HG03060 (cell line): ENCODE measurements at regions not wholly inside any gene's neighbourhood (a gene's known extent, or its start where the extent isn't known, plus 50 kb on each side); places are given as distances from the start of the nearest gene placed in this dataset.
"Not testable (repeated sequence)": the region's sequence is repeated elsewhere in the genome, so short reads cannot be mapped to it uniquely, and the experiment has no call there.

Experiments used
- ATAC-seq: cut with Tn5 transposase; IDR thresholded peaks from one replicate; pipeline ENCODE4 v1.9.1; 2021; ENCODE audit warnings: low read depth, moderate number of reproducible peaks; ENCODE audit not compliant: unreplicated experiment

GRCh38 chr12:87368259-87368658 is 660.9 kb downstream of the C12orf50 start:
- ATAC-seq = no peak

- ATAC-seq = no peak
These were observed 663.8 kb downstream of the C12orf50 start for GRCh38 chr12:87365423-87365822.

- ATAC-seq = no peak
These were observed 665.6 kb downstream of the C12orf50 start for GRCh38 chr12:87363497-87364084.

GRCh38 chr12:87349681-87350080 is 679.5 kb downstream of the C12orf50 start:
- ATAC-seq = no peak

GRCh38 chr12:87348071-87348470 is 681.1 kb downstream of the C12orf50 start:
- no peak for ATAC-seq

GRCh38 chr12:87344699-87345098 is 684.5 kb downstream of the C12orf50 start:
- ATAC-seq = no peak

- ATAC-seq = no peak
These were observed 690.5 kb downstream of the C12orf50 start for GRCh38 chr12:87338681-87339080.

GRCh38 chr12:87336814-87337336 is 692.3 kb downstream of the C12orf50 start:
- no peak for ATAC-seq

GRCh38 chr12:87332987-87333726 is 696.0 kb downstream of the C12orf50 start:
- ATAC-seq = no peak

GRCh38 chr12:87330071-87330555 is 699.1 kb downstream of the C12orf50 start:
- not testable (repeated sequence) for ATAC-seq

GRCh38 chr12:87329076-87329863 is 699.9 kb downstream of the C12orf50 start:
- ATAC-seq = no peak

GRCh38 chr12:87323369-87323768 is 705.8 kb downstream of the C12orf50 start:
- ATAC-seq = no peak

- ATAC-seq = no peak
These were observed 708.5 kb downstream of the C12orf50 start for GRCh38 chr12:87320724-87321123.

- ATAC-seq = no peak
These were observed 711.9 kb downstream of the C12orf50 start for GRCh38 chr12:87317302-87317701.

GRCh38 chr12:87311206-87311605 is 718.0 kb downstream of the C12orf50 start:
- peak; percentile 67 for ATAC-seq

- no peak for ATAC-seq
These were observed 719.1 kb downstream of the C12orf50 start for GRCh38 chr12:87310126-87310525.

GRCh38 chr12:87305481-87305880 is 723.7 kb downstream of the C12orf50 start:
- ATAC-seq = no peak

GRCh38 chr12:87304406-87304805 is 724.8 kb downstream of the C12orf50 start:
- ATAC-seq = no peak

- no peak for ATAC-seq
These were observed 725.7 kb downstream of the C12orf50 start for GRCh38 chr12:87303396-87304012.

- no peak for ATAC-seq
These were observed 727.0 kb downstream of the C12orf50 start for GRCh38 chr12:87302126-87302745.
